ENCODE measurements at regions not wholly inside any gene's neighbourhood (a gene's known extent, or its start where the extent isn't known, plus 50 kb on each side); places are given as distances from the start of the nearest gene placed in this dataset.

- Histone ChIP-seq H3K27me3 (no peaks in the 10 kb centered on the region), H3K9me3 (no peaks in the 10 kb centered on the region), H3K4me3 (no peak overlapping the region), H3K36me3 (no peaks in the 10 kb centered on the region)
- no peak for DNase-seq
Measured at GRCh38 chr18:78883501-78883900, 96.1 kb upstream of the SALL3 start.

GRCh38 chr18:78884502-78884901, 95.1 kb upstream of the SALL3 start:
- no peaks in the 10 kb centered on the region for H3K27me3 ChIP-seq
- no peak overlapping the region for H3K4me3 ChIP-seq
- no peaks in the 10 kb centered on the region for H3K36me3 ChIP-seq
- 0 out of 2 replicates have a peak, but pooled peaks cover 2% of the 10 kb centered on the region for H3K9me3 ChIP-seq
- no peak for DNase-seq

- H3K27me3 ChIP-seq = no peaks in the 10 kb centered on the region
- H3K9me3 ChIP-seq = 0 out of 2 replicates have a peak, but pooled peaks cover 2% of the 10 kb centered on the region
- no peak overlapping the region for H3K4me3 ChIP-seq
- no peak for DNase-seq
- H3K36me3 ChIP-seq = no peaks in the 10 kb centered on the region
Measured at GRCh38 chr18:78889250-78889649, 90.4 kb upstream of the SALL3 start.

- no peak for DNase-seq
- Histone ChIP-seq H3K36me3 (no peaks in the 10 kb centered on the region), H3K27me3 (no peaks in the 10 kb centered on the region), H3K9me3 (0 out of 2 replicates have a peak, but pooled peaks cover 2% of the 10 kb centered on the region), H3K4me3 (no peak overlapping the region)
Measured at GRCh38 chr18:78890388-78890787, 89.2 kb upstream of the SALL3 start.

GRCh38 chr18:78891185-78891762, 88.3 kb upstream of the SALL3 start:
- Histone ChIP-seq H3K4me3 (no peak overlapping the region), H3K27me3 (no peaks in the 10 kb centered on the region), H3K9me3 (0 out of 2 replicates have a peak, but pooled peaks cover 2% of the 10 kb centered on the region), H3K36me3 (no peaks in the 10 kb centered on the region)
- no peak for DNase-seq

- 0 out of 2 replicates have a peak, but pooled peaks cover 2% of the 10 kb centered on the region for H3K9me3 ChIP-seq
Measured at GRCh38 chr18:78892177-78892576, 87.4 kb upstream of the SALL3 start.

GRCh38 chr18:78892721-78893120, 86.9 kb upstream of the SALL3 start:
- H3K9me3 ChIP-seq = 0 out of 2 replicates have a peak, but pooled peaks cover 2% of the 10 kb centered on the region
- no peak overlapping the region for H3K4me3 ChIP-seq
- no peak for DNase-seq
- H3K36me3 ChIP-seq = no peaks in the 10 kb centered on the region
- no peaks in the 10 kb centered on the region for H3K27me3 ChIP-seq

More at GRCh38 chr18:78892177-78892576, 87.4 kb upstream of the SALL3 start:
- H3K4me3 ChIP-seq = no peak overlapping the region
- H3K36me3 ChIP-seq = no peaks in the 10 kb centered on the region
- no peaks in the 10 kb centered on the region for H3K27me3 ChIP-seq
- DNase-seq = no peak

- no peak for DNase-seq
- Histone ChIP-seq H3K9me3 (0 out of 2 replicates have a peak, but pooled peaks cover 2% of the 10 kb centered on the region), H3K36me3 (no peaks in the 10 kb centered on the region)
Measured at GRCh38 chr18:78893281-78894032, 86.2 kb upstream of the SALL3 start.

GRCh38 chr18:78894033-78894305, 85.6 kb upstream of the SALL3 start:
- Histone ChIP-seq H3K9me3 (0 out of 2 replicates have a peak, but pooled peaks cover 2% of the 10 kb centered on the region), H3K4me3 (no peak overlapping the region)

More at GRCh38 chr18:78893281-78894032, 86.2 kb upstream of the SALL3 start:
- H3K27me3 ChIP-seq = no peaks in the 10 kb centered on the region
- H3K4me3 ChIP-seq = no peak overlapping the region

GRCh38 chr18:78895207-78896001, 84.2 kb upstream of the SALL3 start:
- Histone ChIP-seq H3K36me3 (no peaks in the 10 kb centered on the region), H3K4me3 (no peak overlapping the region), H3K9me3 (no peaks in the 10 kb centered on the region), H3K27me3 (no peaks in the 10 kb centered on the region)
- DNase-seq = no peak

More at GRCh38 chr18:78894033-78894305, 85.6 kb upstream of the SALL3 start:
- no peak for DNase-seq
- H3K27me3 ChIP-seq = no peaks in the 10 kb centered on the region
- H3K36me3 ChIP-seq = no peaks in the 10 kb centered on the region

- Histone ChIP-seq H3K9me3 (no peaks in the 10 kb centered on the region), H3K36me3 (no peaks in the 10 kb centered on the region), H3K4me3 (no peak overlapping the region), H3K27me3 (no peaks in the 10 kb centered on the region)
- no peak for DNase-seq
Measured at GRCh38 chr18:78896111-78896905, 83.3 kb upstream of the SALL3 start.

GRCh38 chr18:78898066-78898465, 81.6 kb upstream of the SALL3 start:
- H3K36me3 ChIP-seq = no peaks in the 10 kb centered on the region
- no peak overlapping the region for H3K4me3 ChIP-seq
- H3K27me3 ChIP-seq = no peaks in the 10 kb centered on the region
- DNase-seq = no peak
- H3K9me3 ChIP-seq = no peaks in the 10 kb centered on the region

GRCh38 chr18:78898635-78899034, 81.0 kb upstream of the SALL3 start:
- Histone ChIP-seq H3K36me3 (no peaks in the 10 kb centered on the region), H3K9me3 (no peaks in the 10 kb centered on the region), H3K27me3 (no peaks in the 10 kb centered on the region), H3K4me3 (no peak overlapping the region)
- DNase-seq = no peak

- Histone ChIP-seq H3K9me3 (no peaks in the 10 kb centered on the region), H3K4me3 (no peak overlapping the region), H3K27me3 (no peaks in the 10 kb centered on the region), H3K36me3 (no peaks in the 10 kb centered on the region)
- DNase-seq = no peak
Measured at GRCh38 chr18:78899241-78899640, 80.4 kb upstream of the SALL3 start.

- no peaks in the 10 kb centered on the region for H3K36me3 ChIP-seq
- no peak for DNase-seq
- H3K4me3 ChIP-seq = no peak overlapping the region
- H3K9me3 ChIP-seq = no peaks in the 10 kb centered on the region
- H3K27me3 ChIP-seq = no peaks in the 10 kb centered on the region
Measured at GRCh38 chr18:78900938-78901909, 78.4 kb upstream of the SALL3 start.
